HEK293 (cell line): ENCODE measurements at regions not wholly inside any gene's neighbourhood (a gene's known extent, or its start where the extent isn't known, plus 50 kb on each side); places are given as distances from the start of the nearest gene placed in this dataset.

Experiments used
- CTCF ChIA-PET: fragments of 350-600 bp; formaldehyde crosslinking; extraction: SDS; loops from one replicate; lab custom pipeline; 2021; ENCODE audit warnings: antibody characterized with exemption; lab: Yijun Ruan, JAX
- POLR2A ChIA-PET: fragments of 300-600 bp; formaldehyde crosslinking; extraction: SDS; loops from one replicate; lab custom pipeline; 2020; ENCODE audit warnings: antibody characterized with exemption, inconsistent platforms; lab: Yijun Ruan, JAX
- H3K27ac ChIP-seq: fragments of 200-500 bp; sonication (Bioruptor generic); 2 replicates; pipeline ENCODE4 v1.5.1; 2014; ENCODE audit warnings: low read depth, low read length, control low read depth, inconsistent platforms; ENCODE audit errors: extremely low read depth
- H3K36me3 ChIP-seq, 2 experiments: fragments of 200-500 bp in 1 of 2; sonication (Bioruptor generic) in 1 of 2; 1 replicate in 1 of 2; 2 replicates in 1 of 2; pipeline ENCODE4 v1.5.1; 2014 to 2017; ENCODE audit warnings: inconsistent platforms in 2 of 2, low read length in 2 of 2; ENCODE audit not compliant: control insufficient read depth in 2 of 2, insufficient read depth in 1 of 2
- H3K4me1 ChIP-seq: fragments of 200-500 bp; sonication (Bioruptor generic); 2 replicates; pipeline ENCODE4 v1.5.1; 2014; ENCODE audit warnings: mild to moderate bottlenecking, low read length, inconsistent platforms; ENCODE audit not compliant: control insufficient read depth, insufficient read depth
- H3K4me3 ChIP-seq: 2 replicates; pipeline ENCODE4 v1.5.1; 2011; ENCODE audit warnings: low read depth, mild to moderate bottlenecking, control low read depth, low read length, moderate library complexity
- H3K9me3 ChIP-seq: fragments of 200-500 bp; sonication (Bioruptor generic); 2 replicates; pipeline ENCODE4 v1.5.1; 2014; ENCODE audit warnings: low read depth, low read length, inconsistent platforms; ENCODE audit not compliant: control insufficient read depth, insufficient read depth
- CTCF ChIP-seq: fragments of 450-650 bp; formaldehyde crosslinking; IDR thresholded peaks from 2 replicates; pipeline ENCODE4 v1.5.1; 2016; ENCODE audit warnings: missing biosample characterization, missing genetic modification characterization
- ZBTB44 ChIP-seq: fragments of 450-650 bp; IDR thresholded peaks from 2 replicates; pipeline ENCODE4 v1.5.1; 2018; ENCODE audit warnings: missing biosample characterization, mild to moderate bottlenecking, missing genetic modification characterization
- ZFP41 ChIP-seq: fragments of 450-650 bp; formaldehyde crosslinking; IDR thresholded peaks from 2 replicates; pipeline ENCODE4 v1.5.1; 2016; ENCODE audit warnings: missing biosample characterization, missing genetic modification characterization, borderline replicate concordance
- ZNF133 ChIP-seq: fragments of 450-650 bp; formaldehyde crosslinking; IDR thresholded peaks from 2 replicates; pipeline ENCODE4 v1.5.1; 2016; ENCODE audit warnings: missing biosample characterization, missing genetic modification characterization
- ZNF155 ChIP-seq: fragments of 450-650 bp; formaldehyde crosslinking; IDR thresholded peaks from 2 replicates; pipeline ENCODE4 v1.5.1; 2016; ENCODE audit warnings: missing biosample characterization, missing genetic modification characterization
- ZNF16 ChIP-seq: fragments of 450-650 bp; formaldehyde crosslinking; IDR thresholded peaks from 2 replicates; pipeline ENCODE4 v1.5.1; 2016; ENCODE audit warnings: low read depth, missing biosample characterization, missing genetic modification characterization
- ZNF350 ChIP-seq: fragments of 450-650 bp; formaldehyde crosslinking; IDR thresholded peaks from 2 replicates; pipeline ENCODE4 v1.5.0; 2017; ENCODE audit warnings: missing biosample characterization, mild to moderate bottlenecking, missing genetic modification characterization
- ZNF529 ChIP-seq: fragments of 450-650 bp; formaldehyde crosslinking; IDR thresholded peaks from 2 replicates; pipeline ENCODE4 v1.5.1; 2017; ENCODE audit warnings: missing genetic modification characterization, missing biosample characterization; ENCODE audit not compliant: insufficient replicate concordance
- ZNF558 ChIP-seq: fragments of 450-650 bp; formaldehyde crosslinking; IDR thresholded peaks from 2 replicates; pipeline ENCODE4 v1.5.1; 2016; ENCODE audit warnings: missing biosample characterization, missing genetic modification characterization
- ZNF585B ChIP-seq: fragments of 450-650 bp; formaldehyde crosslinking; IDR thresholded peaks from 2 replicates; pipeline ENCODE4 v1.5.1; 2016; ENCODE audit warnings: missing biosample characterization, missing genetic modification characterization
- ZNF596 ChIP-seq: fragments of 450-650 bp; IDR thresholded peaks from 2 replicates; pipeline ENCODE4 v1.5.0; 2018; ENCODE audit warnings: missing biosample characterization, mild to moderate bottlenecking, missing genetic modification characterization, moderate library complexity
- ZNF660 ChIP-seq: fragments of 450-650 bp; IDR thresholded peaks from 2 replicates; pipeline ENCODE4 v1.5.1; 2018; ENCODE audit warnings: missing biosample characterization, mild to moderate bottlenecking, missing genetic modification characterization
- ZNF664 ChIP-seq: fragments of 450-650 bp; formaldehyde crosslinking; IDR thresholded peaks from 2 replicates; pipeline ENCODE4 v1.5.1; 2016; ENCODE audit warnings: missing biosample characterization, missing genetic modification characterization
- ZNF707 ChIP-seq: fragments of 450-650 bp; formaldehyde crosslinking; IDR thresholded peaks from 2 replicates; pipeline ENCODE4 v1.5.1; 2016; ENCODE audit warnings: missing biosample characterization, missing genetic modification characterization
- ZNF747 ChIP-seq: fragments of 450-650 bp; formaldehyde crosslinking; IDR thresholded peaks from 2 replicates; pipeline ENCODE4 v1.5.1; 2016; ENCODE audit warnings: missing biosample characterization, missing genetic modification characterization
- ZXDB ChIP-seq: fragments of 450-650 bp; formaldehyde crosslinking; IDR thresholded peaks from 2 replicates; pipeline ENCODE4 v1.5.1; 2016; ENCODE audit warnings: missing biosample characterization, missing genetic modification characterization
- TF ChIP-seq, protein P1 (sequence below): fragments of 450-650 bp; formaldehyde crosslinking; IDR thresholded peaks from 2 replicates; pipeline ENCODE4 v1.5.1; 2016; ENCODE audit warnings: missing biosample characterization, missing genetic modification characterization
- TF ChIP-seq, protein P2 (sequence below): fragments of 450-650 bp; formaldehyde crosslinking; IDR thresholded peaks from 2 replicates; pipeline ENCODE4 v1.5.1; 2016; ENCODE audit warnings: missing biosample characterization, missing genetic modification characterization
- TF ChIP-seq, protein P3 (sequence below): fragments of 450-650 bp; formaldehyde crosslinking; IDR thresholded peaks from 2 replicates; pipeline ENCODE4 v1.5.1; 2016; ENCODE audit warnings: missing biosample characterization, missing genetic modification characterization

DNA sequence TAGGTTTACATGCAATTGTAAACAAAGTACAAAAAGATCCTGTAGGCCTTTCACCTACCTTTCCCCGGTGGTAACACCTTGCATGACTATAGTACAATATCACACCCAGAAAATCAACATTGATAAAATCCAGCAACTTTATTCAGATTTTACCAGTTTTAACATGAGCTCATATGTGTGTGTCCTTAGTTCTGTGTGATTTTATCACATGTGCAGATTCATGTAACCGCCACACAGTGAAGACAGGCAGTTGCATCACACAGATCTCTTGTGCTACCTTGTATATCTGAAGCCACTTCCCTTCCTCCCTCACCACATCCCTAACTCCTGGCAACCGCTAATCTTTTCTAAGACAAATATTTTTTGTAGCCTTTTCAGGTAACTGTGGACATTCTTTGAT, 183.5 kb upstream of the C2CD4B start:
- no peak overlapping the region for H3K27ac ChIP-seq
- H3K4me1 ChIP-seq, result no peaks in the 10 kb centered on the region
- TF ChIP-seq ZNF558 (no peak), ZNF155 (tag by site-specific recombination) (no peak), ZXDB (tag by site-specific recombination) (no peak), ZNF707 (tag by site-specific recombination) (no peak), ZNF529 (tag by site-specific recombination) (no peak), ZNF660 (no peak), ZNF664 (no peak), ZNF585B (tag by site-specific recombination) (no peak)
- TF ChIP-seq, protein P1, sequence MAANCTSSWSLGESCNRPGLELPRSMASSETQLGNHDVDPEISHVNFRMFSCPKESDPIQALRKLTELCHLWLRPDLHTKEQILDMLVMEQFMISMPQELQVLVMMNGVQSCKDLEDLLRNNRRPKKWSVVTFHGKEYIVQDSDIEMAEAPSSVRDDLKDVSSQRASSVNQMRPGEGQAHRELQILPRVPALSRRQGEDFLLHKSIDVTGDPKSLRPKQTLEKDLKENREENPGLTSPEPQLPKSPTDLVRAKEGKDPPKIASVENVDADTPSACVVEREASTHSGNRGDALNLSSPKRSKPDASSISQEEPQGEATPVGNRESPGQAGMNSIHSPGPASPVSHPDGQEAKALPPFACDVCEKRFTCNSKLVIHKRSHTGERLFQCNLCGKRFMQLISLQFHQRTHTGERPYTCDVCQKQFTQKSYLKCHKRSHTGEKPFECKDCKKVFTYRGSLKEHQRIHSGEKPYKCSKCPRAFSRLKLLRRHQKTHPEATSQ (tag by site-specific recombination), result no peak
- CTCF ChIA-PET, result interaction anchor here (0.7 kb wide), 1 partner anchor 1351 kb away, joined by 3 read pairs; no protein-coding TSS in a partner anchor
- POLR2A ChIA-PET, result no interaction called here
- H3K4me3 ChIP-seq, result no peak overlapping the region
- H3K36me3 ChIP-seq, result no peaks in the 10 kb centered on the region
- no peaks in the 10 kb centered on the region for H3K9me3 ChIP-seq

DNA sequence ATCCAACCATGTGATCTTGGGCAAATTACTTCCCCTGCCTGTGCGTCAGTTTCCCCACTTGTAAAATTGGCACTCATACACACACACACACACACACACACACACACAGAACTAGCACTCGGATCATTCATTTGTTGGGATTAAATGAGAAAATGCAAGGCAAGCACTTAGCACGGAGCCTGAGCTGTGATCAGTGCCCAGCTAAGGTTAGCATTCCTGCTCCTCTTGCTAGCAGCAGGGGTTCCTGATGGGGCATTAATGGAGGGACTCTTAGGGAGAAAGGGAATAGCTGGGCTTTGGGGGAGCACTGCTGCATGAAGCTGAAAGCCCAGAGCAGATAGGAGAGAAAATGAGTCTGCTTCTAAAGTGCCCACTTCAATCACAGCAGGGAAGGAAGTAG, 187.7 kb upstream of the C2CD4B start:
- TF ChIP-seq ZFP41 (tag by site-specific recombination), result no peak
- TF ChIP-seq, protein P2, sequence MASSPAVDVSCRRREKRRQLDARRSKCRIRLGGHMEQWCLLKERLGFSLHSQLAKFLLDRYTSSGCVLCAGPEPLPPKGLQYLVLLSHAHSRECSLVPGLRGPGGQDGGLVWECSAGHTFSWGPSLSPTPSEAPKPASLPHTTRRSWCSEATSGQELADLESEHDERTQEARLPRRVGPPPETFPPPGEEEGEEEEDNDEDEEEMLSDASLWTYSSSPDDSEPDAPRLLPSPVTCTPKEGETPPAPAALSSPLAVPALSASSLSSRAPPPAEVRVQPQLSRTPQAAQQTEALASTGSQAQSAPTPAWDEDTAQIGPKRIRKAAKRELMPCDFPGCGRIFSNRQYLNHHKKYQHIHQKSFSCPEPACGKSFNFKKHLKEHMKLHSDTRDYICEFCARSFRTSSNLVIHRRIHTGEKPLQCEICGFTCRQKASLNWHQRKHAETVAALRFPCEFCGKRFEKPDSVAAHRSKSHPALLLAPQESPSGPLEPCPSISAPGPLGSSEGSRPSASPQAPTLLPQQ (tag by site-specific recombination), result no peak
- TF ChIP-seq, protein P3, sequence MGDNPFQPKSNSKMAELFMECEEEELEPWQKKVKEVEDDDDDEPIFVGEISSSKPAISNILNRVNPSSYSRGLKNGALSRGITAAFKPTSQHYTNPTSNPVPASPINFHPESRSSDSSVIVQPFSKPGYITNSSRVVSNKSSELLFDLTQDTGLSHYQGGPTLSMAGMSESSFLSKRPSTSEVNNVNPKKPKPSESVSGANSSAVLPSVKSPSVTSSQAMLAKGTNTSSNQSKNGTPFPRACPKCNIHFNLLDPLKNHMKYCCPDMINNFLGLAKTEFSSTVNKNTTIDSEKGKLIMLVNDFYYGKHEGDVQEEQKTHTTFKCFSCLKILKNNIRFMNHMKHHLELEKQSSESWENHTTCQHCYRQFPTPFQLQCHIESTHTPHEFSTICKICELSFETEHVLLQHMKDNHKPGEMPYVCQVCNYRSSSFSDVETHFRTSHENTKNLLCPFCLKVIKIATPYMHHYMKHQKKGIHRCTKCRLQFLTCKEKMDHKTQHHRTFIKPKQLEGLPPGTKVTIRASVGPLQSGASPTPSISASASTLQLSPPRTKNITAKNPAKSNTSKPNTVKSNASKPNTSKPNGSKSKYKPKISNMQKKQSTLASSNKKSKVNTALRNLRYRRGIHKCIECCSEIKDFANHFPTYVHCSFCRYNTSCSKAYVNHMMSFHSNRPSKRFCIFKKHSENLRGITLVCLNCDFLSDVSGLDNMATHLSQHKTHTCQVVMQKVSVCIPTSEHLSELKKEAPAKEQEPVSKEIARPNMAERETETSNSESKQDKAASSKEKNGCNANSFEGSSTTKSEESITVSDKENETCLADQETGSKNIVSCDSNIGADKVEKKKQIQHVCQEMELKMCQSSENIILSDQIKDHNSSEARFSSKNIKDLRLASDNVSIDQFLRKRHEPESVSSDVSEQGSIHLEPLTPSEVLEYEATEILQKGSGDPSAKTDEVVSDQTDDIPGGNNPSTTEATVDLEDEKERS (tag by site-specific recombination), result no peak
- TF ChIP-seq ZNF596, result no peak
- no peak for TF ChIP-seq ZNF16 (tag by site-specific recombination)
- no peak for TF ChIP-seq ZNF747 (tag by site-specific recombination)
- TF ChIP-seq ZNF133 (tag by site-specific recombination), result no peak
- TF ChIP-seq ZNF350 (tag by site-specific recombination), result no peak
- TF ChIP-seq ZBTB44 (tag by site-specific recombination), result no peak
- TF ChIP-seq CTCF (tag by site-specific recombination), result no peak
- TF ChIP-seq, all 188 proteins: peak for 0
- ChIA-PET POLR2A (interaction anchor here (0.5 kb wide), 1 partner anchor 975 kb away, joined by 4 read pairs; no protein-coding TSS in a partner anchor), CTCF (no interaction called here)
- H3K27ac ChIP-seq, result no peak overlapping the region
- H3K4me3 ChIP-seq, result no peak overlapping the region
- no peaks in the 10 kb centered on the region for H3K36me3 ChIP-seq
- H3K9me3 ChIP-seq, result no peaks in the 10 kb centered on the region
- no peaks in the 10 kb centered on the region for H3K4me1 ChIP-seq
